ENCODE measurements at regions not wholly inside any gene's neighbourhood (a gene's known extent, or its start where the extent isn't known, plus 50 kb on each side); places are given as distances from the start of the nearest gene placed in this dataset.
A peak's percentile ranks its signal among the peaks of the same experiment; 100 is the strongest.

DNA sequence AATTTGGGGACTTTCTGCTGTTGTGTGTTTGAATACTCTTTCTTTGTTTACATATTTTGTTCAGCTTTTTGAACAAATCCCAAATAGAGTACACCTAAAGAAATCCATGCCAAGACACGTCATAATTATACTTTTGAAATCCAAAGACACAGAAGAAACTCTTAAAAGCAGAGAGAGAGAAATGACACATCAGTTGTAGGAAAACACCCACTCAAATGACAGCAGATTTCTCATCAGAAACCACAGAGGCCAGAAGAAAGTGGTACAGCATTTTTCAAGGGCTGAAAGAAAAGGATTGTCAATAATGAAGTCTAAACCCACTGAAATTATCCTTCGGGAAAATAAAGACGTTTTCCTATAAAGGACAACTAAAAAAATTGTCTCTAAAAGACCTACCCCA lies 378.6 kb downstream of the GADD45G start:
- Mint-ChIP-seq H3K27me3 (ENCODE audit: low read depth) (peaks cover 5% of the 10 kb centered on the region), H3K4me3 (no peak overlapping the region), H3K36me3 (no peaks in the 10 kb centered on the region), H3K4me1 (peaks cover 2% of the 10 kb centered on the region), H3K9me3 (peaks cover 11% of the 10 kb centered on the region), H3K27ac (no peak overlapping the region)
- no peak for TF ChIP-seq CTCF (IDR thresholded peaks at IDR 0.05; ENCODE audit: unreplicated experiment)
- DNase-seq (ENCODE audit: low spot score in 2 of 2, unreplicated experiment in 2 of 2), result no peak

- Mint-ChIP-seq H3K4me1 (peaks cover 7% of the 10 kb centered on the region), H3K36me3 (no peaks in the 10 kb centered on the region), H3K27ac (no peak overlapping the region), H3K9me3 (peaks cover 11% of the 10 kb centered on the region), H3K27me3 (ENCODE audit: low read depth) (peaks cover 5% of the 10 kb centered on the region), H3K4me3 (no peak overlapping the region)
- no peak for DNase-seq (ENCODE audit: low spot score in 2 of 2, unreplicated experiment in 2 of 2)
- no peak for TF ChIP-seq CTCF (IDR thresholded peaks at IDR 0.05; ENCODE audit: unreplicated experiment)
Measured at GRCh38 chr9:89984214-89984613, 379.4 kb downstream of the GADD45G start.

- DNase-seq (ENCODE audit: low spot score in 2 of 2, unreplicated experiment in 2 of 2), result no peak
- H3K27me3 Mint-ChIP-seq (ENCODE audit: low read depth), result peaks cover 5% of the 10 kb centered on the region
- no peak for TF ChIP-seq CTCF (IDR thresholded peaks at IDR 0.05; ENCODE audit: unreplicated experiment)
- no peaks in the 10 kb centered on the region for H3K36me3 Mint-ChIP-seq
- peaks cover 7% of the 10 kb centered on the region for H3K4me1 Mint-ChIP-seq
- peaks cover 11% of the 10 kb centered on the region for H3K9me3 Mint-ChIP-seq
- H3K4me3 Mint-ChIP-seq, result no peak overlapping the region
- no peak overlapping the region for H3K27ac Mint-ChIP-seq
Measured at GRCh38 chr9:89985068-89985467, 380.3 kb downstream of the GADD45G start.

DNA sequence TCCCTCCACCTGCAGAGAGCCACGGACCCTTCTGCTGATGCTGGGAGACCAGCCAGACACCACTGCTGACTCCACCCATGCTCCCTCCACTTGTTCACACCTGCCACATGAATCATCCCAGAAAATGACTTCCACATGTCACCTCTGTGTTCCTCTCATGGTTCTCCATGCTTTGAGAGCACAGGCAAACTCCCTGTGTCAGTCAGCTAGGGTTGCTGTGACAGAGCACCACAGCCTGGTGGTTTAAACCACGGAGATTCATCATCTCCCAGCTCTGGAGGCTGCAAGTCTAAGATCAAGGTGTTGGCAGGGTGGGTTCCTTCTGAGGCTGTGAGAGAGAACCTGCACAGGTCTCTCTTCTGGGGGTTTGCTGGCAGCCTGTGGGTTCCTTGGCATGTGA lies 381.4 kb downstream of the GADD45G start:
- no peak for TF ChIP-seq CTCF (IDR thresholded peaks at IDR 0.05; ENCODE audit: unreplicated experiment)
- Mint-ChIP-seq H3K4me3 (no peak overlapping the region), H3K9me3 (peaks cover 11% of the 10 kb centered on the region), H3K27ac (no peak overlapping the region), H3K4me1 (peaks cover 7% of the 10 kb centered on the region), H3K27me3 (ENCODE audit: low read depth) (peaks cover 5% of the 10 kb centered on the region), H3K36me3 (no peaks in the 10 kb centered on the region)
- no peak for DNase-seq (ENCODE audit: low spot score in 2 of 2, unreplicated experiment in 2 of 2)

GRCh38 chr9:89988458-89988857 lies 383.6 kb downstream of the GADD45G start:
- no peak for DNase-seq (ENCODE audit: low spot score in 2 of 2, unreplicated experiment in 2 of 2)
- Mint-ChIP-seq H3K27me3 (ENCODE audit: low read depth) (peaks cover 3% of the 10 kb centered on the region), H3K27ac (peak overlapping the region; percentile 28), H3K4me3 (no peak overlapping the region), H3K9me3 (peaks cover 3% of the 10 kb centered on the region), H3K36me3 (no peaks in the 10 kb centered on the region), H3K4me1 (peaks cover 14% of the 10 kb centered on the region)
- no peak for TF ChIP-seq CTCF (IDR thresholded peaks at IDR 0.05; ENCODE audit: unreplicated experiment)

DNA sequence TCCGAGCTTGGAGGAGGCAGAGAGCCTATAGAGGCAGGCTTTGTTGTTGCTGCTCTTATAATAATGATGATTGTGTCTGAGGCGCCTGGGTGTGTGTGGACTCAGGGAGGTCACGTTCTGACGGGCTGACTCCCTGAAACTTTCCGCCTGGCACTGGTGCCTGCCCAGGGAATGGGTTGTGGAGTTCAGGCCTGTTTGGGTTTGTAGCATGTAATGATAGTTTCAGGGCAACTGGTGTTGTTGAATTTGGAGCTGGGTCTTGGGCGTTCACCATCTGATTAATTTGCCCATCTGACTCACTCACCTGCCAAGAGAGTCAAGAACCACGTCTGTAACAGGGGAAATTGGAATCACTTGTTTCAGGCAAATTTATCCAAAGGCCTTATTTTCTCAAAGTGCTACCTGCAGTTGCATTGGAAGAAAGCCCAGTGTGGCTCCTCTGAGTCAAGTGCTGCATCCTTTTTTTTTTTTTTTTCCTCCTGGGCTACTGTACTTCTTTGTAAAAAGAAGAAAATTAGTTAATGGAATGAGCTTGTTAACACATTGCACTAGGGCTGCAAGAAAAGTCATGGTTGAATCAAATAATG lies 386.5 kb downstream of the GADD45G start:
- no peaks in the 10 kb centered on the region for H3K36me3 Mint-ChIP-seq
- DNase-seq (ENCODE audit: low spot score in 2 of 2, unreplicated experiment in 2 of 2), result no peak
- no peaks in the 10 kb centered on the region for H3K9me3 Mint-ChIP-seq
- no peak overlapping the region for H3K4me3 Mint-ChIP-seq
- peaks cover 3% of the 10 kb centered on the region for H3K27me3 Mint-ChIP-seq (ENCODE audit: low read depth)
- H3K27ac Mint-ChIP-seq, result no peak overlapping the region
- peaks cover 17% of the 10 kb centered on the region for H3K4me1 Mint-ChIP-seq
- TF ChIP-seq CTCF (IDR thresholded peaks at IDR 0.05; ENCODE audit: unreplicated experiment), result no peak

Measured in mesothelial cell of epicardium (in vitro differentiated cells).